ENCODE measurements at regions not wholly inside any gene's neighbourhood (a gene's known extent, or its start where the extent isn't known, plus 50 kb on each side); places are given as distances from the start of the nearest gene placed in this dataset.

GRCh38 chr13:73825143-73825542 is 309.1 kb downstream of the KLF12 start:
- no peak overlapping the region for H3K4me3 ChIP-seq (ENCODE audit: insufficient read length, low read depth)
- H3K36me3 ChIP-seq (ENCODE audit: insufficient read depth, insufficient read length, low read length), result no peaks in the 10 kb centered on the region
- H3K27me3 ChIP-seq (ENCODE audit: insufficient read depth, insufficient read length), result no peaks in the 10 kb centered on the region
- TF ChIP-seq ZNF274 (IDR thresholded peaks at IDR 0.05; ENCODE audit: low read depth, low read length), result no peak
- no peak for TF ChIP-seq SUZ12 (IDR thresholded peaks at IDR 0.05; ENCODE audit: extremely low read depth, insufficient read depth, insufficient read length)
- TF ChIP-seq YY1 (IDR thresholded peaks at IDR 0.05; ENCODE audit: insufficient read depth, insufficient read length), result no peak
- DNase-seq (ENCODE audit: low read depth, low spot score), result no peak
- H3K9me3 ChIP-seq (ENCODE audit: insufficient read depth, low read length), result no peaks in the 10 kb centered on the region
- H3K9ac ChIP-seq (ENCODE audit: insufficient read length, low read depth), result no peak overlapping the region
- no peaks in the 10 kb centered on the region for H3K4me1 ChIP-seq (ENCODE audit: insufficient read depth, insufficient read length)

- TF ChIP-seq YY1 (IDR thresholded peaks at IDR 0.05; ENCODE audit: insufficient read depth, insufficient read length) (no peak), SUZ12 (IDR thresholded peaks at IDR 0.05; ENCODE audit: extremely low read depth, insufficient read depth, insufficient read length) (no peak), ZNF274 (IDR thresholded peaks at IDR 0.05; ENCODE audit: low read depth, low read length) (no peak)
- Histone ChIP-seq H3K27me3 (ENCODE audit: insufficient read depth, insufficient read length) (no peaks in the 10 kb centered on the region), H3K9me3 (ENCODE audit: insufficient read depth, low read length) (no peaks in the 10 kb centered on the region), H3K36me3 (ENCODE audit: insufficient read depth, insufficient read length, low read length) (no peaks in the 10 kb centered on the region), H3K4me1 (ENCODE audit: insufficient read depth, insufficient read length) (no peaks in the 10 kb centered on the region), H3K4me3 (ENCODE audit: insufficient read length, low read depth) (no peak overlapping the region), H3K9ac (ENCODE audit: insufficient read length, low read depth) (no peak overlapping the region)
- DNase-seq (ENCODE audit: low read depth, low spot score), result no peak
Observed at GRCh38 chr13:73822668-73823592, 311.3 kb downstream of the KLF12 start.

GRCh38 chr13:73820688-73821087 is 313.5 kb downstream of the KLF12 start:
- TF ChIP-seq YY1 (IDR thresholded peaks at IDR 0.05; ENCODE audit: insufficient read depth, insufficient read length) (no peak), SUZ12 (IDR thresholded peaks at IDR 0.05; ENCODE audit: extremely low read depth, insufficient read depth, insufficient read length) (no peak), ZNF274 (IDR thresholded peaks at IDR 0.05; ENCODE audit: low read depth, low read length) (no peak)
- Histone ChIP-seq H3K36me3 (ENCODE audit: insufficient read depth, insufficient read length, low read length) (no peaks in the 10 kb centered on the region), H3K4me3 (ENCODE audit: insufficient read length, low read depth) (no peak overlapping the region), H3K27me3 (ENCODE audit: insufficient read depth, insufficient read length) (no peaks in the 10 kb centered on the region), H3K9ac (ENCODE audit: insufficient read length, low read depth) (no peak overlapping the region), H3K9me3 (ENCODE audit: insufficient read depth, low read length) (no peaks in the 10 kb centered on the region), H3K4me1 (ENCODE audit: insufficient read depth, insufficient read length) (no peaks in the 10 kb centered on the region)
- DNase-seq (ENCODE audit: low read depth, low spot score), result no peak

GRCh38 chr13:73820285-73820684 is 313.9 kb downstream of the KLF12 start:
- H3K36me3 ChIP-seq (ENCODE audit: insufficient read depth, insufficient read length, low read length), result no peaks in the 10 kb centered on the region
- H3K27me3 ChIP-seq (ENCODE audit: insufficient read depth, insufficient read length), result no peaks in the 10 kb centered on the region
- H3K9ac ChIP-seq (ENCODE audit: insufficient read length, low read depth), result no peak overlapping the region
- H3K9me3 ChIP-seq (ENCODE audit: insufficient read depth, low read length), result no peaks in the 10 kb centered on the region
- no peak for DNase-seq (ENCODE audit: low read depth, low spot score)
- no peak overlapping the region for H3K4me3 ChIP-seq (ENCODE audit: insufficient read length, low read depth)
- H3K4me1 ChIP-seq (ENCODE audit: insufficient read depth, insufficient read length), result no peaks in the 10 kb centered on the region
- TF ChIP-seq ZNF274 (IDR thresholded peaks at IDR 0.05; ENCODE audit: low read depth, low read length) (no peak), SUZ12 (IDR thresholded peaks at IDR 0.05; ENCODE audit: extremely low read depth, insufficient read depth, insufficient read length) (no peak), YY1 (IDR thresholded peaks at IDR 0.05; ENCODE audit: insufficient read depth, insufficient read length) (no peak)

- Histone ChIP-seq H3K4me3 (ENCODE audit: insufficient read length, low read depth) (no peak overlapping the region), H3K36me3 (ENCODE audit: insufficient read depth, insufficient read length, low read length) (no peaks in the 10 kb centered on the region), H3K4me1 (ENCODE audit: insufficient read depth, insufficient read length) (no peaks in the 10 kb centered on the region), H3K27me3 (ENCODE audit: insufficient read depth, insufficient read length) (no peaks in the 10 kb centered on the region), H3K9ac (ENCODE audit: insufficient read length, low read depth) (no peak overlapping the region), H3K9me3 (ENCODE audit: insufficient read depth, low read length) (no peaks in the 10 kb centered on the region)
- TF ChIP-seq ZNF274 (IDR thresholded peaks at IDR 0.05; ENCODE audit: low read depth, low read length) (no peak), SUZ12 (IDR thresholded peaks at IDR 0.05; ENCODE audit: extremely low read depth, insufficient read depth, insufficient read length) (no peak), YY1 (IDR thresholded peaks at IDR 0.05; ENCODE audit: insufficient read depth, insufficient read length) (no peak)
- no peak for DNase-seq (ENCODE audit: low read depth, low spot score)
Observed at GRCh38 chr13:73819711-73820110, 314.5 kb downstream of the KLF12 start.

- H3K36me3 ChIP-seq (ENCODE audit: insufficient read depth, insufficient read length, low read length), result peaks cover 2% of the 10 kb centered on the region
- no peaks in the 10 kb centered on the region for H3K9me3 ChIP-seq (ENCODE audit: insufficient read depth, low read length)
- H3K27me3 ChIP-seq (ENCODE audit: insufficient read depth, insufficient read length), result no peaks in the 10 kb centered on the region
- DNase-seq (ENCODE audit: low read depth, low spot score), result no peak
- no peaks in the 10 kb centered on the region for H3K4me1 ChIP-seq (ENCODE audit: insufficient read depth, insufficient read length)
- no peak for TF ChIP-seq SUZ12 (IDR thresholded peaks at IDR 0.05; ENCODE audit: extremely low read depth, insufficient read depth, insufficient read length)
- no peak for TF ChIP-seq ZNF274 (IDR thresholded peaks at IDR 0.05; ENCODE audit: low read depth, low read length)
- no peak overlapping the region for H3K4me3 ChIP-seq (ENCODE audit: insufficient read length, low read depth)
- no peak overlapping the region for H3K9ac ChIP-seq (ENCODE audit: insufficient read length, low read depth)
Observed at GRCh38 chr13:73816702-73817101, 317.5 kb downstream of the KLF12 start.

GRCh38 chr13:73815796-73816195 is 318.4 kb downstream of the KLF12 start:
- Histone ChIP-seq H3K9me3 (ENCODE audit: insufficient read depth, low read length) (no peaks in the 10 kb centered on the region), H3K36me3 (ENCODE audit: insufficient read depth, insufficient read length, low read length) (peaks cover 2% of the 10 kb centered on the region), H3K4me1 (ENCODE audit: insufficient read depth, insufficient read length) (no peaks in the 10 kb centered on the region), H3K27me3 (ENCODE audit: insufficient read depth, insufficient read length) (no peaks in the 10 kb centered on the region), H3K9ac (ENCODE audit: insufficient read length, low read depth) (no peak overlapping the region), H3K4me3 (ENCODE audit: insufficient read length, low read depth) (no peak overlapping the region)
- TF ChIP-seq ZNF274 (IDR thresholded peaks at IDR 0.05; ENCODE audit: low read depth, low read length) (no peak), SUZ12 (IDR thresholded peaks at IDR 0.05; ENCODE audit: extremely low read depth, insufficient read depth, insufficient read length) (no peak), YY1 (IDR thresholded peaks at IDR 0.05; ENCODE audit: insufficient read depth, insufficient read length) (no peak)
- no peak for DNase-seq (ENCODE audit: low read depth, low spot score)
